Left ventricle myocardium superior (tissue), 1 donor: ENCODE measurements at regions not wholly inside any gene's neighbourhood (a gene's known extent, or its start where the extent isn't known, plus 50 kb on each side); places are given as distances from the start of the nearest gene placed in this dataset.
"Not testable (repeated sequence)": the region's sequence is repeated elsewhere in the genome, so short reads cannot be mapped to it uniquely, and the experiment has no call there.

ENCODE experiments used
- ATAC-seq: fragments of 200-7000 bp; cut with Tn5 transposase; one replicate; pipeline ENCODE4 v1.9.1; 2020; ENCODE audit warnings: mild to moderate bottlenecking, moderate library complexity
- DNase-seq: peaks from one replicate; pipeline ENCODE4 v3.0.0-alpha.2; 2020
- intact Hi-C: fragments of 100-400 bp; cut with micrococcal nuclease; formaldehyde crosslinking; loops from one replicate; pipeline ENCODE4 v1.11.0; 2022
- donor health status: DM: no; HTN: yes; CAD: no; lungs with severe emphysema.

GRCh38 chr18:38805256-38805655 lies 1239.7 kb upstream of the CELF4 start:
- intact Hi-C loops, result no loop called here
- ATAC-seq (no peak), DNase-seq (no peak)

GRCh38 chr18:38801640-38802039 lies 1236.0 kb upstream of the CELF4 start:
- no peak for ATAC-seq
- no peak for DNase-seq
- intact Hi-C loops, result no loop called here

GRCh38 chr18:38796762-38797161 lies 1231.2 kb upstream of the CELF4 start:
- DNase-seq (no peak), ATAC-seq (no peak)

GRCh38 chr18:38792731-38793130 lies 1227.1 kb upstream of the CELF4 start:
- no peak for ATAC-seq
- intact Hi-C loops, result no loop called here
- no peak for DNase-seq

More at GRCh38 chr18:38796762-38797161, 1231.2 kb upstream of the CELF4 start:
- intact Hi-C loops, result no loop called here

GRCh38 chr18:38790786-38791185 lies 1225.2 kb upstream of the CELF4 start:
- DNase-seq (no peak), ATAC-seq (no peak)
- intact Hi-C loops, result no loop called here

- DNase-seq (no peak), ATAC-seq (no peak)
- intact Hi-C loops, result no loop called here
Observed at GRCh38 chr18:38790303-38790702, 1224.7 kb upstream of the CELF4 start.

GRCh38 chr18:38789141-38789540 lies 1223.5 kb upstream of the CELF4 start:
- ATAC-seq (no peak), DNase-seq (no peak)
- intact Hi-C loops, result no loop called here

GRCh38 chr18:38786906-38787305 lies 1221.3 kb upstream of the CELF4 start:
- no peak for ATAC-seq
- intact Hi-C loops, result no loop called here
- no peak for DNase-seq

GRCh38 chr18:38771620-38772019 lies 1206.0 kb upstream of the CELF4 start:
- ATAC-seq, intact Hi-C loops, DNase-seq: not testable (repeated sequence)

- intact Hi-C loops, result no loop called here
- ATAC-seq, result no peak
Observed at GRCh38 chr18:38768504-38768903, 1202.9 kb upstream of the CELF4 start.

GRCh38 chr18:38759457-38759856 lies 1193.9 kb upstream of the CELF4 start:
- DNase-seq, result no peak
- ATAC-seq, result no peak

More at GRCh38 chr18:38768504-38768903, 1202.9 kb upstream of the CELF4 start:
- no peak for DNase-seq

GRCh38 chr18:38756436-38756835 lies 1190.8 kb upstream of the CELF4 start:
- intact Hi-C loops, result no loop called here
- no peak for ATAC-seq

More at GRCh38 chr18:38759457-38759856, 1193.9 kb upstream of the CELF4 start:
- intact Hi-C loops, result no loop called here

GRCh38 chr18:38752430-38752829 lies 1186.8 kb upstream of the CELF4 start:
- intact Hi-C loops, result no loop called here
- DNase-seq, result no peak
- ATAC-seq, result no peak

More at GRCh38 chr18:38756436-38756835, 1190.8 kb upstream of the CELF4 start:
- DNase-seq, result no peak

GRCh38 chr18:38751898-38752297 lies 1186.3 kb upstream of the CELF4 start:
- intact Hi-C loops, result no loop called here
- DNase-seq, result no peak
- ATAC-seq, result no peak

GRCh38 chr18:38751211-38751610 lies 1185.6 kb upstream of the CELF4 start:
- no peak for DNase-seq
- ATAC-seq, result no peak
- intact Hi-C loops, result no loop called here

- ATAC-seq (no peak), DNase-seq (no peak)
- intact Hi-C loops, result no loop called here
Observed at GRCh38 chr18:38750751-38751150, 1185.2 kb upstream of the CELF4 start.

- ATAC-seq (no peak), DNase-seq (no peak)
- intact Hi-C loops, result no loop called here
Observed at GRCh38 chr18:38747153-38747552, 1181.6 kb upstream of the CELF4 start.

GRCh38 chr18:38720181-38720580 lies 1154.6 kb upstream of the CELF4 start:
- ATAC-seq, DNase-seq, intact Hi-C loops: not testable (repeated sequence)

- DNase-seq (no peak), ATAC-seq (no peak)
- intact Hi-C loops, result no loop called here
Observed at GRCh38 chr18:38718365-38718901, 1152.8 kb upstream of the CELF4 start.

- no peak for DNase-seq
- ATAC-seq, result no peak
- intact Hi-C loops, result no loop called here
Observed at GRCh38 chr18:38709122-38709521, 1143.5 kb upstream of the CELF4 start.

GRCh38 chr18:38706373-38706772 lies 1140.8 kb upstream of the CELF4 start:
- intact Hi-C loops, result no loop called here
- no peak for DNase-seq
- ATAC-seq, result no peak

- ATAC-seq, result no peak
- no peak for DNase-seq
- intact Hi-C loops, result no loop called here
Observed at GRCh38 chr18:38698088-38698487, 1132.5 kb upstream of the CELF4 start.
